H1 (cell line): ENCODE measurements at regions not wholly inside any gene's neighbourhood (a gene's known extent, or its start where the extent isn't known, plus 50 kb on each side); places are given as distances from the start of the nearest gene placed in this dataset.

Source experiments
- CTCF ChIA-PET: fragments of 300-600 bp; sonication (Branson Sonifier 250); formaldehyde crosslinking; loops from one replicate; lab custom pipeline; 2021; ENCODE audit not compliant: partially characterized antibody; lab: Charles Lee
- POLR2A ChIA-PET: fragments of 300-600 bp; sonication (Branson Sonifier 250); formaldehyde crosslinking; loops from one replicate; lab custom pipeline; 2021; ENCODE audit warnings: inconsistent platforms; ENCODE audit not compliant: partially characterized antibody; lab: Charles Lee
- DNase-seq, 2 experiments: peaks; one replicate each; pipeline versions ENCODE4 v3.0.0 to v3.0.0-alpha.2; 2010 to 2022; ENCODE audit warnings: low spot score in 2 of 2, low read depth in 1 of 2, mixed read lengths in 1 of 2
- FAIRE-seq: peaks from 2 replicates; lab custom pipeline; 2011; peaks lifted over from hg19 to GRCh38; lab: Jason Lieb, UNC
- H2AFZ ChIP-seq: 2 replicates; pipeline ENCODE4 v1.8.1; 2012; ENCODE audit warnings: low read length, inconsistent platforms
- H2AK5ac ChIP-seq: 2 replicates; pipeline ENCODE4 v1.6.1; 2013; ENCODE audit warnings: low read depth, low read length
- H2BK120ac ChIP-seq: replicated peaks from 2 replicates; pipeline ENCODE3; 2013; ENCODE audit warnings: low read depth, low read length, inconsistent platforms
- H2BK12ac ChIP-seq: 2 replicates; pipeline ENCODE4 v1.6.1; 2013; ENCODE audit warnings: low read depth, low read length
- H2BK15ac ChIP-seq: 2 replicates; pipeline ENCODE4 v1.6.1; 2013; ENCODE audit warnings: low read length
- H2BK20ac ChIP-seq: 2 replicates; pipeline ENCODE4 v1.6.1; 2013; ENCODE audit warnings: low read length
- H2BK5ac ChIP-seq: 2 replicates; pipeline ENCODE4 v1.6.1; 2013; ENCODE audit warnings: low read depth, low read length
- H3K14ac ChIP-seq: 2 replicates; pipeline ENCODE4 v1.6.1; 2013; ENCODE audit warnings: inconsistent platforms; ENCODE audit not compliant: insufficient read length
- H3K18ac ChIP-seq: 2 replicates; pipeline ENCODE4 v1.6.1; 2013; ENCODE audit warnings: low read length; ENCODE audit errors: extremely low read depth
- H3K23ac ChIP-seq: 2 replicates; pipeline ENCODE4 v1.6.1; 2013; ENCODE audit warnings: inconsistent platforms; ENCODE audit not compliant: insufficient read length
- H3K23me2 ChIP-seq: 2 replicates; pipeline ENCODE4 v1.6.1; 2013; ENCODE audit warnings: low read depth, low read length
- H3K27ac ChIP-seq: 2 replicates; pipeline ENCODE4 v1.6.1; 2011; ENCODE audit warnings: low read depth, low read length, inconsistent platforms
- H3K27me3 ChIP-seq, 4 experiments: replicated peaks in 1 of 4; 1 replicate in 1 of 4; 2 replicates in 3 of 4; pipeline versions ENCODE4 v1.6.1 to v1.8.1; 2011 to 2013; ENCODE audit warnings: low read length in 3 of 4, mild to moderate bottlenecking in 3 of 4, inconsistent platforms in 2 of 4, mixed read lengths in 2 of 4, moderate library complexity in 1 of 4; ENCODE audit not compliant: control insufficient read depth in 3 of 4, insufficient read depth in 3 of 4; ENCODE audit errors: extremely low read depth in 1 of 4
- H3K36me3 ChIP-seq, 4 experiments: 2 replicates each; pipeline versions ENCODE4 v1.6.1 to v1.8.1; 2011 to 2013; ENCODE audit warnings: mild to moderate bottlenecking in 4 of 4, low read length in 3 of 4, moderate library complexity in 2 of 4, control low read depth in 1 of 4, inconsistent platforms in 1 of 4; ENCODE audit not compliant: insufficient read depth in 4 of 4, control insufficient read depth in 2 of 4
- H3K4ac ChIP-seq: replicated peaks from 2 replicates; pipeline ENCODE3; 2013; ENCODE audit warnings: low read length, low read depth, mixed read lengths, inconsistent platforms; ENCODE audit not compliant: insufficient read length
- H3K4me1 ChIP-seq, 4 experiments: replicated peaks in 1 of 4; 1 replicate in 1 of 4; 2 replicates in 3 of 4; pipeline versions ENCODE4 v1.6.1 to v1.8.1; 2011 to 2013; ENCODE audit warnings: low read length in 3 of 4, inconsistent platforms in 2 of 4, mixed read lengths in 1 of 4; ENCODE audit not compliant: insufficient read depth in 4 of 4, control insufficient read depth in 3 of 4
- H3K4me2 ChIP-seq, 2 experiments: 2 replicates each; pipeline versions ENCODE4 v1.6.1 to v1.8.1; 2011 to 2013; ENCODE audit warnings: low read depth in 2 of 2, low read length in 2 of 2, control low read depth in 1 of 2, inconsistent platforms in 1 of 2, mild to moderate bottlenecking in 1 of 2; ENCODE audit not compliant: insufficient read depth in 1 of 2
- H3K4me3 ChIP-seq, 4 experiments: fragments of 200-600, 300-600 bp in 1 of 4; sonication (generic), shearing (Covaris generic), sonication (Bioruptor Twin) in 1 of 4; 2 replicates each; pipeline versions ENCODE4 v1.5.1 to v1.8.1; 2011 to 2016; ENCODE audit warnings: low read length in 4 of 4, low read depth in 3 of 4, control low read depth in 2 of 4, inconsistent platforms in 2 of 4, mild to moderate bottlenecking in 2 of 4, mixed read lengths in 1 of 4, moderate library complexity in 1 of 4; ENCODE audit not compliant: insufficient read depth in 2 of 4; ENCODE audit errors: extremely low read depth in 1 of 4
- H3K56ac ChIP-seq: replicated peaks from 2 replicates; pipeline ENCODE3; 2013; ENCODE audit warnings: low read depth, mild to moderate bottlenecking, mixed read lengths, low read length, inconsistent platforms; ENCODE audit not compliant: insufficient read length
- H3K79me1 ChIP-seq: 2 replicates; pipeline ENCODE4 v1.6.1; 2013; ENCODE audit warnings: low read depth, low read length, control low read depth
- H3K79me2 ChIP-seq, 2 experiments: 2 replicates each; pipeline versions ENCODE4 v1.6.1 to v1.8.1; 2012 to 2013; ENCODE audit warnings: low read length in 2 of 2, mild to moderate bottlenecking in 2 of 2, inconsistent platforms in 1 of 2; ENCODE audit not compliant: insufficient read depth in 2 of 2, control insufficient read depth in 1 of 2
- H3K9ac ChIP-seq, 4 experiments: replicated peaks in 1 of 4; 1 replicate in 1 of 4; 2 replicates in 3 of 4; pipeline versions ENCODE4 v1.6.1 to v1.8.1; 2011 to 2013; ENCODE audit warnings: low read depth in 3 of 4, low read length in 3 of 4, control low read depth in 2 of 4, mild to moderate bottlenecking in 2 of 4, moderate library complexity in 2 of 4, inconsistent platforms in 1 of 4; ENCODE audit errors: extremely low read depth in 1 of 4
- H3K9me3 ChIP-seq, 2 experiments: 2 replicates each; pipeline versions ENCODE4 v1.6.1 to v1.8.1; 2012 to 2013; ENCODE audit warnings: mild to moderate bottlenecking in 2 of 2, moderate library complexity in 2 of 2, control low read depth in 1 of 2, inconsistent platforms in 1 of 2, low read depth in 1 of 2, low read length in 1 of 2, mixed read lengths in 1 of 2; ENCODE audit not compliant: insufficient read depth in 2 of 2
- H4K20me1 ChIP-seq, 2 experiments: replicated peaks in 1 of 2; 2 replicates each; pipeline versions ENCODE3 to v1.8.1; 2011 to 2013; ENCODE audit warnings: inconsistent platforms in 2 of 2, low read length in 2 of 2, mild to moderate bottlenecking in 1 of 2; ENCODE audit not compliant: insufficient read depth in 2 of 2, control insufficient read depth in 1 of 2
- H4K5ac ChIP-seq: 2 replicates; pipeline ENCODE4 v1.6.1; 2013; ENCODE audit warnings: low read length, low read depth, mixed read lengths, inconsistent platforms; ENCODE audit not compliant: insufficient read length
- H4K8ac ChIP-seq: 2 replicates; pipeline ENCODE4 v1.8.0; 2013; ENCODE audit warnings: mild to moderate bottlenecking, moderate library complexity, low read length, inconsistent platforms; ENCODE audit not compliant: insufficient read depth; ENCODE audit errors: extremely low read depth
- H4K91ac ChIP-seq: replicated peaks from 2 replicates; pipeline ENCODE3; 2013; ENCODE audit warnings: low read length, mixed read lengths, inconsistent platforms; ENCODE audit not compliant: insufficient read length
- ASH2L ChIP-seq: fragments of 200-600, 300-600 bp; sonication (generic); IDR thresholded peaks from one replicate; pipeline ENCODE4 v1.7.1; 2017; ENCODE audit warnings: low read length
- ATF2 ChIP-seq: IDR thresholded peaks from 2 replicates; pipeline ENCODE4 v1.6.1; 2012; ENCODE audit warnings: low read length, inconsistent platforms
- MAX ChIP-seq: IDR thresholded peaks from 2 replicates; pipeline ENCODE4 v1.6.1; 2012; ENCODE audit warnings: inconsistent platforms
- PHF8 ChIP-seq: fragments of 200-600 bp; sonication (generic); conservative IDR thresholded peaks from 2 replicates; pipeline ENCODE4 v1.7.1; 2012; ENCODE audit warnings: low read depth, mild to moderate bottlenecking, inconsistent platforms, low read length, moderate library complexity
- POU5F1 ChIP-seq: IDR thresholded peaks from 2 replicates; pipeline ENCODE4 v1.6.1; 2011; ENCODE audit warnings: low read depth, mild to moderate bottlenecking, low read length, moderate library complexity
- RFX5 ChIP-seq: IDR thresholded peaks from 2 replicates; pipeline ENCODE4 v1.6.1; 2011; ENCODE audit warnings: low read depth, low read length, improper control_type of control experiment, borderline replicate concordance
- RXRA ChIP-seq: IDR thresholded peaks from 2 replicates; pipeline ENCODE4 v1.6.1; 2011; ENCODE audit warnings: low read depth, mild to moderate bottlenecking, low read length, moderate library complexity; ENCODE audit not compliant: insufficient read depth
- WGBS, 2 experiments: shearing (Covaris generic) in 1 of 2; methylation state at CpG; one replicate each; pipeline versions ENCODE4 v1.1.6 to v1.1.7; 2013 to 2015; ENCODE audit warnings: low lambda C conversion rate in 2 of 2, mixed read lengths in 2 of 2, inconsistent platforms in 1 of 2, low coverage in 1 of 2, missing lambda C conversion rate in 1 of 2; ENCODE audit not compliant: insufficient replicate concordance in 2 of 2, insufficient coverage in 1 of 2, insufficient read length in 1 of 2; ENCODE audit errors: extremely low coverage in 1 of 2, missing lambda C conversion rate in 1 of 2; 5-methylcytosine and 5-hydroxymethylcytosine counted together

- WGBS, 2 experiments, result 86% methylated on average over 5 of the region's 5 CpGs; no CpG with 5 or more reads in 1 of the 2 experiments
- no peak overlapping the region for H3K9ac ChIP-seq
- no peak for FAIRE-seq
Observed at GRCh38 chr18:47727409-47727808, 203.1 kb downstream of the SMAD2 start.

More at GRCh38 chr18:47727409-47727808, 203.1 kb downstream of the SMAD2 start:
- H3K9me3 ChIP-seq, result no peaks in the 10 kb centered on the region
- no peaks in the 10 kb centered on the region for H3K79me2 ChIP-seq
- no peak for DNase-seq
- no peak overlapping the region for H4K91ac ChIP-seq
- no peak overlapping the region for H2AFZ ChIP-seq
- H4K20me1 ChIP-seq, result no peaks in the 10 kb centered on the region
- H3K36me3 ChIP-seq, result no peaks in the 10 kb centered on the region
- H3K56ac ChIP-seq, result no peak overlapping the region
- no peak overlapping the region for H2AK5ac ChIP-seq
- H3K14ac ChIP-seq, result no peak overlapping the region
- TF ChIP-seq RFX5 (no peak), RXRA (no peak), ASH2L (no peak), ATF2 (no peak), PHF8 (no peak), MAX (no peak), POU5F1 (no peak)
- no peak overlapping the region for H3K4me3 ChIP-seq
- no peak overlapping the region for H4K8ac ChIP-seq
- no peak overlapping the region for H3K4me2 ChIP-seq
- no peak overlapping the region for H3K27ac ChIP-seq
- H3K23me2 ChIP-seq, result no peaks in the 10 kb centered on the region
- H2BK20ac ChIP-seq, result no peak overlapping the region
- H4K5ac ChIP-seq, result no peak overlapping the region
- no peak overlapping the region for H2BK15ac ChIP-seq
- H2BK12ac ChIP-seq, result no peak overlapping the region
- no peaks in the 10 kb centered on the region for H3K79me1 ChIP-seq
- H2BK120ac ChIP-seq, result no peak overlapping the region
- H3K23ac ChIP-seq, result no peak overlapping the region
- ChIA-PET CTCF (no interaction called here), POLR2A (no interaction called here)
- peaks cover 0 to 2% (median 0%) of the 10 kb centered on the region in 4 experiments; a peak in 1 of 7 replicates for H3K4me1 ChIP-seq
- no peak overlapping the region for H3K4ac ChIP-seq
- H3K27me3 ChIP-seq, result no peaks in the 10 kb centered on the region; a peak in 1 of 7 replicates
- H3K18ac ChIP-seq, result no peak overlapping the region
- H2BK5ac ChIP-seq, result no peak overlapping the region
